Cardiac fibroblast (primary cell): ENCODE measurements at regions not wholly inside any gene's neighbourhood (a gene's known extent, or its start where the extent isn't known, plus 50 kb on each side); places are given as distances from the start of the nearest gene placed in this dataset.
"Not testable (repeated sequence)": the region's sequence is repeated elsewhere in the genome, so short reads cannot be mapped to it uniquely, and the experiment has no call there.

Experiments
- DNase-seq, 2 donors: peaks; one replicate each; pipeline versions ENCODE4 v3.0.0 to v3.0.0-alpha.2; 2010; ENCODE audit warnings: low read depth in 2 of 2
- H3K4me3 ChIP-seq, 2 donors: replicated peaks in 1 of 2; 1 replicate in 1 of 2; 2 replicates in 1 of 2; pipeline ENCODE4 v1.5.1; 2011; ENCODE audit warnings: low read depth in 2 of 2, low read length in 2 of 2, mild to moderate bottlenecking in 2 of 2, moderate library complexity in 1 of 2
- TF ChIP-seq, protein P1 (sequence below): IDR thresholded peaks from one replicate; pipeline ENCODE4 v1.5.1; 2011; ENCODE audit warnings: low read depth, mild to moderate bottlenecking, low read length, inconsistent platforms

DNA sequence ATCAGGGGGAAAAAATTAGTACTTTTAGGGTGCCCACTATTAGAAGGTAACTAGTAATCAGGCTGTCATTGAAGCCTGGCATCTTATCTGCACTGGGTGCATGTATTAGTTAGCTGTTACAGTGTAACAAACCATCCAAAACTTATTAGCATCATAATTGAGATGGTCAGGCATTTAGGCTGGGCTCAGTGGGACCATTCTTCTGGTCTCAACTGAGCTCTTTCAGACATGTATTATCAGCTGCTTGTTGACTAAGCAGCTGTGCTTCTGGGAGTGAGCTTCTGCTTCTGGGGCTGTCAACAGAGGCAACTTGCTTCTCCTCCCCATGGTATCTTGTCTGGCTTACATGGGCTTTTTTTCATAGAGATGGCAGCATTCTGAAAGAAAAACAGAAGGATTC, 154.0 kb upstream of the ZNF92 start:
- TF ChIP-seq, protein P1, sequence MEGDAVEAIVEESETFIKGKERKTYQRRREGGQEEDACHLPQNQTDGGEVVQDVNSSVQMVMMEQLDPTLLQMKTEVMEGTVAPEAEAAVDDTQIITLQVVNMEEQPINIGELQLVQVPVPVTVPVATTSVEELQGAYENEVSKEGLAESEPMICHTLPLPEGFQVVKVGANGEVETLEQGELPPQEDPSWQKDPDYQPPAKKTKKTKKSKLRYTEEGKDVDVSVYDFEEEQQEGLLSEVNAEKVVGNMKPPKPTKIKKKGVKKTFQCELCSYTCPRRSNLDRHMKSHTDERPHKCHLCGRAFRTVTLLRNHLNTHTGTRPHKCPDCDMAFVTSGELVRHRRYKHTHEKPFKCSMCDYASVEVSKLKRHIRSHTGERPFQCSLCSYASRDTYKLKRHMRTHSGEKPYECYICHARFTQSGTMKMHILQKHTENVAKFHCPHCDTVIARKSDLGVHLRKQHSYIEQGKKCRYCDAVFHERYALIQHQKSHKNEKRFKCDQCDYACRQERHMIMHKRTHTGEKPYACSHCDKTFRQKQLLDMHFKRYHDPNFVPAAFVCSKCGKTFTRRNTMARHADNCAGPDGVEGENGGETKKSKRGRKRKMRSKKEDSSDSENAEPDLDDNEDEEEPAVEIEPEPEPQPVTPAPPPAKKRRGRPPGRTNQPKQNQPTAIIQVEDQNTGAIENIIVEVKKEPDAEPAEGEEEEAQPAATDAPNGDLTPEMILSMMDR: no peak
- H3K4me3 ChIP-seq: no peak overlapping the region
- DNase-seq: no peak

DNA sequence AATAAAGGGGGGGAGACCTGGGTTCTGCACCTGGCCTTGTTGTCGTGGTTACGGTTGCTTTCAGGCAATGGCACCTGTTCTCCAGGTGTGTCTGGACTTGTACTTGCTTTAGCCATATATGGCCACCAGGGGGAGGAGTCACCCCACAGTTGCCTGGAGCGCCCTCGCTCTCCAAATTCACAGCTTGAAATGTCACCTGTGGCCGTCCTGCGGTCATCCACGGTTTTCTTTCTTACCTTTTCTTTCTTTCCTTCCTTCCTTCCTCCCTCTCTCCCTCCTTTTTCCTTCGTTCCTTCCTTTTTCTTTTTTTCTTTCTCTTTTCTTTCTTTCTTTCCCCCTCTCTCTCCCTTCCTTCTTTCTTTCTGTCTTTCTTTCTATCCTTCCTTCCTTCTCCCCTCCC, 157.2 kb upstream of the ZNF92 start:
- DNase-seq: peak; percentile 41 to 51
- no peak overlapping the region for H3K4me3 ChIP-seq
- TF ChIP-seq, protein P1: peak; percentile 59

DNA sequence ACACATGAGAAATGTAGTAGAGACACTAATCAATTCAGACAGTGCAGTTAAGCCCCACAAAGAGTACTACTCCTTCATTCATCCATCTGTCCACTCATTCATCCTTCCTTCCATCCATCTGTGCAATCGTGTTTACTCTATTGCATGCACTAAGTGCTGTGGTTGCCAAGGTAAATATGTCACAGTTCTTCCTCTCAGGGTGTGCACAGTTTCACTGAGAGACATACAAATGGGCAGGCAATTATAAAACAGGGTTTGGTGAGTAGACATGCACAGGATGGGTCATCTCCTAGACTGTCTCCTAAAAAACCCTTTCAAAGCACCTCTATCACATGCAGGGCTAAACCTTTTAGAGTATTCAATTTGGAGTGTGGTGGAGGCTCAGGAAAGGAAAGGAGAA, 160.4 kb upstream of the ZNF92 start:
- DNase-seq, H3K4me3 ChIP-seq: not testable (repeated sequence)

DNA sequence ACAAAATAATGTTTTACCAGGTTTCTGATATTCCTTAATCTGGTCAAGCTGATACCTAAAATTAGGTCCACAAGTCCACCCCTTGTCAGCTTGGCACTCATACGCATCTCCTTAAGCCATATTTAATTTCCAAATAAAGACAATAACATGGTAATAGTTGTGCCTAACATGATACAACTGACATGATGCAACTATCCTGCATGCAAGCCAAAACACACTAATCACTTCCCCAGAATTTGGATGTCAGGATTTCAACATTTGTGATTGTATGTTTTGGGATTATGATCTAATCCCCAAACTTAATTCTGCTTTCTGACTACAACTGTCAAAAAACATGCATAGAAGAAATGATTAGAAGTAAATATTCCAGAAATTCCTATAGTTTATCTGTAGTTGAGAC, 174.4 kb upstream of the ZNF92 start:
- DNase-seq, H3K4me3 ChIP-seq: not testable (repeated sequence)

DNA sequence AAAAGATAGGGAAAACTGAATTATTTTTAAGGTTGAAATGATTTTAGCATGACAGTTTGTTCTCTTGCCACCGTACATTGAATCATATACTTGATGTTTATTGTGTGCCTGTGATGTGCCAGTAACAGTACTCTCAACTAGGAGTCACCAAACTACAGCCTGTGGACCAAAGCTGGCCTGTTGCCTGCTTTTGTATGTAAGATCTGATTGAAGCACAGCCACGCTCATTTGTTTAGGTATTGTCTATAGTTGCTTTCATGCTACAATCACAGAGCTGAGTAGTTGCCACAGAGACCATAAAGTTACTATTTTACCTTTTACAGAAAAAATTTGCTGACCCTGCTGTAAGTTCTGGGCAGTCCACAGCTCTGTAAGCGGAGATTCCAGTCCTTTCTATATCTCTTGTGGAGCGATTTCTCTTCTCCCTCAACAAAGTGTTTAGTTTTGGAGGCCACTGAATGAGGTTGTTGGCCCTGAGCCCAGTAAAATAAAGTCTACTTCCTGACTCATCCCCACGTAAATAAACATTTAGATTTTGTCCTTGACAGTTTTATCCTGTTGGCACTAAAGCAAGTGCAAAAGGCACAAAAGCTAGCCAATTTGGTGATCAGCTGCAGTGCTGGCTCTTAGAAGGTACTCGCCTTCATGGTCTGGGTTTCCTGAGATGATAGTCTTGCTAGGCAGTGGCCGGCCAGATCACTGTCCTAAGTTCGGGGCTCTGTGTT, 180.2 kb upstream of the ZNF92 start:
- DNase-seq: peak in 1 of 2 donors; percentile 1
- H3K4me3 ChIP-seq: not testable (repeated sequence)

DNA sequence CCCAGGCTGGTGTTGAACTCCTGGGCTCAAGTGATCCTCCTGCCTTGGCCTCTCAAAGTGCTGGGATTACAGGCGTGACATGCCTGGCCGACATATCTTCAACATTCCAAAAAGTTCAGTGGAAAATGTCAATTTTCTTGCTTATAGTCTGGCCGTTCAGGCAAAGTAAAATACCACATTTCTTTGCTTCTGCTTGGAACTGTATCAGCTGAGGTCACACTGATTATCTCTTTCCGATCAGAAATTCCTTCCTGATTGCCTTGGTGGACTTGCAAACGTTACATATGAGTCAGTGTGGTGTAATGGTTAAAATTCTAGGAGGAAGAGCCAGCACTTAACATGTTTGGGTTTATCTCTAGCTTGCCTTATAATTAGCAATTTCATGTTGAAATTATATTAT, 170.6 kb upstream of the ERV3-1 start:
- H3K4me3 ChIP-seq, DNase-seq: not testable (repeated sequence)

DNA sequence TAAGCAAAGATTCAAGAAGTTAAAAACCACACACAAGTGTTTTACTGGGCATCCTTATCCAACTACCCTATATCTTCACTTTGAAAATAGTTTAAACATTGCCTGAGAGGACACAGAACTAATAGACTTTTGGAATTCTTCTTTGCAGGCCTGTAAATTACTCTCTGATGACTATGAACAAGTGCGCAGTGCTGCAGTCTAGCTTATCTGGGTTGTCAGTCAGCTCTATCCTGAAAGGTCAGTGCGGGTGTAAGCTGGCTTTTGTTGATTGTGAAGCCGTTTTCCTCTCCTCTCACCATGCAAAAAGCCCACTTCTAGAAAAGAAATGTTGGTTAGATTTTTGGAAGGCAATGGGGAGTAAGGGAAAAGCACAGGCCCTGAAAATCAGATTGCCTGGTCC, 143.6 kb upstream of the ERV3-1 start:
- H3K4me3 ChIP-seq, DNase-seq: not testable (repeated sequence)

DNA sequence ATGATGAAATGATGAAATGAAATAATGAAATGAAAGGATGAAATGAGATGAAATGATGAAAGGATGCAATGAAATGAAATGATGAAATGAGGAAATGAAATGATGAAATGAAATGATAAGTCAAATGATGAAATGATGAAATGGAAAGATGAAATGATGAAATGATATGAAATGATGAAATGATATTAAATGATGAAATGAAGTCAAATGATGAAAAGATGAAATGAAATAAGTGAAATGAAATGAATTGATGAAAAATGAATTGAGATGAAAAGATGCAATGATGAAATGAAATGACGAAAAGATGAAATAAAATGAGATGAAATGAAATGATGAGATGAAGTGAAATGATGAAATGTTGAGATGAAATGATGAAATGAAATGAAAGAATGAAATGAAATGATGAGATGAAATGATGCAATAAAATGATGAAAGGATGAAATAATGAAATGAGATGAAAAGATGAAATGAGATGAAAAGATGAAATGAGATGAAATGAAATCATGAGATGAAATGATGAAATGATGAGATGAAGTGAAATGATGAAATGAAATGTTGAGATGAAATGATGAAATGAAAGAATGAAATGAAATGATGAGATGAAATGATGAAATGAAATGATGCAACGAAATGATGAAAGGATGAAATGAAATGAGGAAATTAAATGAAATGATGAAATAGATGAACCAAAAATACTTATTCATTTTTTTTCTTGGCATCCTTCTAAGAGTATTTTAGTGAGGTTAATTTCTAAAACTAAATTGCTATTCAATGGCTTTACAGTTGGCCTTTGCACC, 139.8 kb upstream of the ERV3-1 start:
- DNase-seq, H3K4me3 ChIP-seq: not testable (repeated sequence)

DNA sequence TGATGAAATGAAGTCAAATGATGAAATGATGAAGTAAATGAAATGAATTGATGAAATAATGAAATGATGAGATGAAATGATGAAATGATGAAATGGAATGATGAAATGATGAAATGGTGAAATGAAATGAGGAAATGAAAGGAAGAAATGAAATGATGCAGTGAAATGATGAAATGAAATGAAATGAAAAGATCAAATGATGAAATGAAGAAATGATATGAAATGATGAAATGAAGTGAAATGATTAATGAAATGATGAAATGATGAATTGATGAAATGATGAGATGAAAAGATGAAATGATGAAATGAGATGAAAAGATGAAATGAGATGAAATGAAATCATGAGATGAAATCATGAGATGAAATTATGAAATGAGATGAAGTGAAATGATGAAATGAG, 139.2 kb upstream of the ERV3-1 start:
- H3K4me3 ChIP-seq, DNase-seq: not testable (repeated sequence)

DNA sequence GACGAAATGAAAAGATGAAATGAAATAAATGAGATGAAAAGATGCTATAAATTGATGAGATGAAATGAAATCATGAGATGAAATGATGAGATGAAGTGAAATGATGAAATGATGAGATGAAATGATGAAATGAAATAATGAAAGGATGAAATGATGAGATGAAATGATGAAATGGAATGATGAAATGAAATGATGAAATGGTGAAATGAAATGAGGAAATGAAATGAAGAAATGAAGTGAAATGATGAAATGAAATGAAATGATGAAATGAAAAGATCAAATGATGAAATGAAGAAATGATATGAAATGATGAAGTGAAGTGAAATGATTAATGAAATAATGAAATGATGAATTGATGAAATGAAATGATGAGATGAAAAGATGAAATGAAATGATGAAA, 138.5 kb upstream of the ERV3-1 start:
- not testable (repeated sequence) for DNase-seq, H3K4me3 ChIP-seq

DNA sequence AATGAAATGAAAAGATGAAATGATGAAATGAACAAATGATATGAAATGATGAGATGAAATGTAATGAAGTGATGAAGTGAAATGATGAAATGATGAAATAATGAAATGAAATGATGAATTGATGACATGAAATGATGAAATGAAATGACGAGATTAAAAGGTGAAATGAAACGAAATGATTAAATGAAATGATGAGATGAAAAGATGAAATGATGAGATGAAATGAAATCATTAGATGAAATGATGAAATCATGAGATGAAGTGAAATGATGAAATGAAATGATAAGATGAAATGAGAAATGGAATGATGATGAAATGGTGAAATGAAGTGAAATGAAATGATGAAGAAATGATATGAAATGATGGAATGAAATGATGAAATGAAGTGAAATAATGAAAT, 138.1 kb upstream of the ERV3-1 start:
- not testable (repeated sequence) for DNase-seq, H3K4me3 ChIP-seq

DNA sequence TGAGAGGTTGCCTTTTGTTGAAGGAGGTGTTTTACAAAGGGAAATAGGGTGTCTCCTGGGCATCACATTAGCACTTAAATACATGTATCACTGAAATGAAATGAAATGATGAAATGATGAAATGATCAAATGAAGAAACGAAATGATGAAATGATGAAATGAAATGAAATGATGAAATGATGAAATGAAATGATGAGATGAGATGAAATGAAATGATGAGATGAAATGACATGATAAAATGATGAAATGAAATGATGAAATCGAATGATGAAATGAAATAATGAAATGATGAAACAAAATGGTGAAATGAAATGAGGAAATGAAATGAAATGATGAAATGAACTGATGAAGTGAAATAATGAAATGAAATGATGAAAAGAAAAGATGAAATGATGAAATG, 137.6 kb upstream of the ERV3-1 start:
- not testable (repeated sequence) for DNase-seq

DNA sequence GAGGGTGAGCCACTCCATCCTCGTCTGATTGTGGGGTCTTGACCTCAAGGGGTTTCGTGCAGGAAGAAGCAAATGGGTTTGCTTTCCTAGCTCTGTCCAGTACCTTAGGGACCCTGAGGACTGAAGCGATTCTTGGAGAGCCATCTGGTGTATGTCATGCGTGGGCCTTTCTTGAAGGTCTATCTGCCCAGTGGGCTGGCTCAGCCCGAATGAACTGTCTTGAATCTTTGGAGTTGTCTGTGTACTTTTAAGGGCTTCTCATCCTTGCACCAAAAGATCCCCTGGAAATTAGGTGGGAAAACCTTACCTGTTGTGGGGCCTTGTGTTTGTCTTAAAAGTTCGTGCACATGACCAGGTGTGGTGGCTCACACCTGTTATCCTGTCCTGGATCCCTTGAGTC, 135.4 kb upstream of the ERV3-1 start:
- not testable (repeated sequence) for DNase-seq, H3K4me3 ChIP-seq

More for the DNA sequence above, 137.6 kb upstream of the ERV3-1 start:
- H3K4me3 ChIP-seq: not testable (repeated sequence)

DNA sequence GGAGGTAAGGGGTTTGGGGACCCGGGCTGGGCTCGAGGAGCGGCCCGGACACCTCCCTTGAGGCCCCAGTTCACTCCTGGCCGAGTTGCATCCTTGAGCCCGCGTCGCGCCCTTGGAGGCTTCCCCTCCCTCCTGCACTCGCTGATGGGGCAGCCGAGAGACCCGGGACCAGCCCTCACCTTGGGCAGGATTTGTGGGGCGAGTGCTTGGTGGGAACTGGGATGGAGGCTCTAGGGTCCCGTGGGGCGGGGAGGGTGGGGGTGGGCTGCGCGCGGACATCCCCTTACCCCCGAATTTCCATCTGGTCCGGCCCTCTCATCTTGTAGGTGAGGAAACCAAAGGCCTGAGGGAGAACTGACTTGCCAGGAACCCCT, 134.9 kb upstream of the ERV3-1 start:
- not testable (repeated sequence) for DNase-seq, H3K4me3 ChIP-seq

DNA sequence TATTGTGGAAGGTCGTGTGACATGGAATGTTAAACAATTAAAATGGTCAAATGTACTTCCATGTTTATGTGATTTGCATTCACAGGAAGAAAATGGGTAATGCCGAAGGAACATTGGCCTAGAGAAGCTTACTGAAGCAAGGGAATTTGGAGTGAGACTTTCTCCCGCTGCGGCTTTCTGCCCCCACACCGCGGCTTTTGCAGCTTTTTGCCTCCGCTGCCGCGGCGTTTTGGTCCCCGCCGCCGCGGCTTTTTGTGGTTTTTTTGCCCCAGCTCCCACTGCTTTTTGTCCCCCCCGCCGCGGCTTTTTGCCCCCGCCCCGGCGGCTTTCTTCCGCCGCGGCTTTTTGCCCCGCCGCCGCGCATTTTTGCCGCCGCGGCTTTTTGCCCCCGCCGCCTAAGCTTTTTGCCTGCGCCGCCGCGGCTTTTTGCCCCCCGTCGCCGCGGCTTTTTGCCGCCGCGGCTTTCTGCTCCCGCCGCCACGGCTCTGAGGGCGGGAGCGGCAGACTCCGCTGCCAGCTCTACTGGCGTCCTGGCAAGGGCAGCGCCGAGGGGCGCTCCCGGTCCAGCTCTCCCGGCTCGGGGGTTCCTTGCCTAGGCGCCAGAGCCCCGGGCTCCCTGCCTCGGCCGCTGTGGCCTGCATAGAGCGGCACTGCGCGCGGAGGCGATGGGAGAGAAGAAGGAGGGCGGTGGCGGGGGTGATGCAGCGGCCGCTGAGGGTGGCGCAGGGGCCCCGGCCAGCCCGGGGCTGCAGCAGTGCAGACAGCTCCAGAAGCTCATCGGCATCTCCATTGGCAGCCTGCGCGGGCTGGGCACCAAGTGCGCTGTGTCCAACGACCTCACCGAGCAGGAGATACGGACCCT, 134.3 kb upstream of the ERV3-1 start:
- not testable (repeated sequence) for DNase-seq, H3K4me3 ChIP-seq

DNA sequence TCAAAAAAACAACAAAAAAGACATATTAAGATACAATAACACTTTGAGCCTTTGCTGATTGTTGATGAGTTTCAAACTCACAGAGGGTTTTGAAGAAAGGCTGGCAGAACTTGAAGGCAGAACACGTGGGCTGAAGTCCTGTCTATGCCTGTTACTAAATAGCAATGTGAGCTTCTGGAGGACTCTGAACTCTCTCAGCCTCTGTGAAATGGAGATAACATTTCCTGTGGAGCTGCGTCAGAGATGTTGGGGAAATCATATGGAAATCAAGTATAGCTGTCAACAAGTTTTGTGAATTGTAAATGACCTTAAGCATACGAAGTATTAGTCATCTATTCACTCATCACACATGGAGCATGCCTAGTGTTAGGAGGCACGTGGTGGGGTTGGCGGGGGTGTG, 130.4 kb upstream of the ERV3-1 start:
- not testable (repeated sequence) for DNase-seq, H3K4me3 ChIP-seq
